ENCODE measurements at regions not wholly inside any gene's neighbourhood (a gene's known extent, or its start where the extent isn't known, plus 50 kb on each side); places are given as distances from the start of the nearest gene placed in this dataset.

GRCh38 chr16:51624080-51624775 lies 473.2 kb upstream of the SALL1 start:
- Mint-ChIP-seq H3K36me3 (no peaks in the 10 kb centered on the region), H3K9me3 (peaks cover 6% of the 10 kb centered on the region), H3K27me3 (no peaks in the 10 kb centered on the region), H3K4me1 (no peaks in the 10 kb centered on the region), H3K4me3 (no peak overlapping the region), H3K27ac (no peak overlapping the region)
- POLR2A ChIA-PET = no interaction called here
- ATAC-seq (ENCODE audit: low read depth) = no peak
- no peak for DNase-seq

- Mint-ChIP-seq H3K9me3 (peaks cover 6% of the 10 kb centered on the region), H3K27me3 (no peaks in the 10 kb centered on the region), H3K4me3 (no peak overlapping the region), H3K36me3 (no peaks in the 10 kb centered on the region), H3K27ac (no peak overlapping the region), H3K4me1 (no peaks in the 10 kb centered on the region)
- POLR2A ChIA-PET = no interaction called here
- no peak for ATAC-seq (ENCODE audit: low read depth)
- no peak for DNase-seq
Measured at GRCh38 chr16:51621610-51622009, 470.5 kb upstream of the SALL1 start.

- POLR2A ChIA-PET = no interaction called here
- Mint-ChIP-seq H3K4me1 (no peaks in the 10 kb centered on the region), H3K4me3 (no peak overlapping the region), H3K27ac (no peak overlapping the region), H3K36me3 (no peaks in the 10 kb centered on the region), H3K9me3 (peaks cover 5% of the 10 kb centered on the region), H3K27me3 (no peaks in the 10 kb centered on the region)
- no peak for DNase-seq
- no peak for ATAC-seq (ENCODE audit: low read depth)
Measured at GRCh38 chr16:51615141-51615540, 464.1 kb upstream of the SALL1 start.

GRCh38 chr16:51607201-51607651 lies 456.2 kb upstream of the SALL1 start:
- Mint-ChIP-seq H3K4me3 (no peak overlapping the region), H3K4me1 (no peaks in the 10 kb centered on the region), H3K9me3 (peaks cover 7% of the 10 kb centered on the region), H3K27me3 (no peaks in the 10 kb centered on the region), H3K36me3 (no peaks in the 10 kb centered on the region), H3K27ac (no peak overlapping the region)
- no peak for ATAC-seq (ENCODE audit: low read depth)
- DNase-seq = no peak
- POLR2A ChIA-PET = no interaction called here

- Mint-ChIP-seq H3K27me3 (no peaks in the 10 kb centered on the region), H3K27ac (no peak overlapping the region), H3K36me3 (no peaks in the 10 kb centered on the region), H3K4me3 (no peak overlapping the region), H3K9me3 (peaks cover 3% of the 10 kb centered on the region), H3K4me1 (no peaks in the 10 kb centered on the region)
- no peak for DNase-seq
- ATAC-seq (ENCODE audit: low read depth) = no peak
- POLR2A ChIA-PET = no interaction called here
Measured at GRCh38 chr16:51596247-51596646, 445.2 kb upstream of the SALL1 start.

- POLR2A ChIA-PET = no interaction called here
- H3K4me1 Mint-ChIP-seq = no peaks in the 10 kb centered on the region
- H3K9me3 Mint-ChIP-seq = peaks cover 2% of the 10 kb centered on the region
- H3K4me3 Mint-ChIP-seq = no peak overlapping the region
- no peaks in the 10 kb centered on the region for H3K27me3 Mint-ChIP-seq
- DNase-seq = no peak
- no peak for ATAC-seq (ENCODE audit: low read depth)
- no peak overlapping the region for H3K27ac Mint-ChIP-seq
- H3K36me3 Mint-ChIP-seq = no peaks in the 10 kb centered on the region
Measured at GRCh38 chr16:51592535-51593300, 441.6 kb upstream of the SALL1 start.

GRCh38 chr16:51592001-51592501 lies 441.0 kb upstream of the SALL1 start:
- peaks cover 2% of the 10 kb centered on the region for H3K9me3 Mint-ChIP-seq
- H3K27ac Mint-ChIP-seq = no peak overlapping the region
- ATAC-seq (ENCODE audit: low read depth) = no peak
- no peaks in the 10 kb centered on the region for H3K36me3 Mint-ChIP-seq
- POLR2A ChIA-PET = no interaction called here
- no peak overlapping the region for H3K4me3 Mint-ChIP-seq
- H3K4me1 Mint-ChIP-seq = no peaks in the 10 kb centered on the region
- H3K27me3 Mint-ChIP-seq = no peaks in the 10 kb centered on the region
- DNase-seq = no peak

- Mint-ChIP-seq H3K4me1 (no peaks in the 10 kb centered on the region), H3K27me3 (no peaks in the 10 kb centered on the region), H3K36me3 (no peaks in the 10 kb centered on the region), H3K27ac (no peak overlapping the region), H3K9me3 (peaks cover 2% of the 10 kb centered on the region), H3K4me3 (no peak overlapping the region)
- DNase-seq (no peak), ATAC-seq (ENCODE audit: low read depth) (no peak)
- POLR2A ChIA-PET = no interaction called here
Measured at GRCh38 chr16:51591480-51591879, 440.4 kb upstream of the SALL1 start.

GRCh38 chr16:51579652-51580360 lies 428.7 kb upstream of the SALL1 start:
- ATAC-seq (ENCODE audit: low read depth) (no peak), DNase-seq (no peak)
- Mint-ChIP-seq H3K36me3 (no peaks in the 10 kb centered on the region), H3K9me3 (no peaks in the 10 kb centered on the region), H3K4me1 (no peaks in the 10 kb centered on the region), H3K4me3 (no peak overlapping the region), H3K27ac (no peak overlapping the region), H3K27me3 (no peaks in the 10 kb centered on the region)
- POLR2A ChIA-PET = no interaction called here

GRCh38 chr16:51577621-51578303 lies 426.7 kb upstream of the SALL1 start:
- H3K4me3 Mint-ChIP-seq = no peak overlapping the region
- no peaks in the 10 kb centered on the region for H3K27me3 Mint-ChIP-seq
- POLR2A ChIA-PET = no interaction called here
- ATAC-seq (ENCODE audit: low read depth) = no peak
- H3K9me3 Mint-ChIP-seq = peaks cover 4% of the 10 kb centered on the region
- no peaks in the 10 kb centered on the region for H3K4me1 Mint-ChIP-seq
- H3K36me3 Mint-ChIP-seq = no peaks in the 10 kb centered on the region
- no peak overlapping the region for H3K27ac Mint-ChIP-seq
- no peak for DNase-seq

- Mint-ChIP-seq H3K36me3 (no peaks in the 10 kb centered on the region), H3K4me1 (no peaks in the 10 kb centered on the region), H3K27me3 (no peaks in the 10 kb centered on the region), H3K27ac (no peak overlapping the region), H3K4me3 (no peak overlapping the region), H3K9me3 (peaks cover 4% of the 10 kb centered on the region)
- DNase-seq (no peak), ATAC-seq (ENCODE audit: low read depth) (no peak)
- POLR2A ChIA-PET = no interaction called here
Measured at GRCh38 chr16:51576498-51577195, 425.6 kb upstream of the SALL1 start.

GRCh38 chr16:51573191-51573590 lies 422.1 kb upstream of the SALL1 start:
- H3K36me3 Mint-ChIP-seq = no peaks in the 10 kb centered on the region
- H3K27ac Mint-ChIP-seq = no peak overlapping the region
- no peak for DNase-seq
- H3K9me3 Mint-ChIP-seq = peaks cover 4% of the 10 kb centered on the region
- H3K4me3 Mint-ChIP-seq = no peak overlapping the region
- POLR2A ChIA-PET = interaction anchor here (0.6 kb wide), 1 partner anchor 13 kb away, joined by 3 read pairs; no protein-coding TSS in a partner anchor
- no peaks in the 10 kb centered on the region for H3K27me3 Mint-ChIP-seq
- H3K4me1 Mint-ChIP-seq = no peaks in the 10 kb centered on the region
- ATAC-seq (ENCODE audit: low read depth) = no peak
